Upper lobe of right lung (tissue), 1 donor: ENCODE measurements at regions not wholly inside any gene's neighbourhood (a gene's known extent, or its start where the extent isn't known, plus 50 kb on each side); places are given as distances from the start of the nearest gene placed in this dataset.

Experiments used
- ATAC-seq: fragments of 200-7000 bp; cut with Tn5 transposase; one replicate; pipeline ENCODE4 v1.9.1; 2020; ENCODE audit warnings: mild to moderate bottlenecking, moderate library complexity
- DNase-seq: peaks from one replicate; pipeline ENCODE4 v3.0.0-alpha.2; 2020
- H3K27ac ChIP-seq: fragments of 200-600 bp; one replicate; pipeline ENCODE4 v1.8.0; 2022
- H3K27me3 ChIP-seq: fragments of 200-600 bp; one replicate; pipeline ENCODE4 v1.8.0; 2022; ENCODE audit warnings: mild to moderate bottlenecking
- H3K36me3 ChIP-seq: fragments of 200-600 bp; one replicate; pipeline ENCODE4 v1.8.0; 2022
- H3K4me1 ChIP-seq: fragments of 200-600 bp; one replicate; pipeline ENCODE4 v1.8.0; 2022
- H3K4me3 ChIP-seq: fragments of 200-600 bp; one replicate; pipeline ENCODE4 v1.8.0; 2022; ENCODE audit warnings: mild to moderate bottlenecking
- H3K9me3 ChIP-seq: fragments of 200-600 bp; one replicate; pipeline ENCODE4 v1.8.0; 2022
- intact Hi-C: fragments of 100-400 bp; cut with DNase I; formaldehyde crosslinking; loops from one replicate; pipeline ENCODE4 v1.11.0; 2022
- TF ChIP-seq, protein P1 (sequence below): fragments of 200-600 bp; IDR thresholded peaks from one replicate; pipeline ENCODE4 v1.8.0; 2022; ENCODE audit warnings: antibody characterized with exemption
- donor health status: DM: no; HTN: yes; CAD: no; lungs with severe emphysema.

DNA sequence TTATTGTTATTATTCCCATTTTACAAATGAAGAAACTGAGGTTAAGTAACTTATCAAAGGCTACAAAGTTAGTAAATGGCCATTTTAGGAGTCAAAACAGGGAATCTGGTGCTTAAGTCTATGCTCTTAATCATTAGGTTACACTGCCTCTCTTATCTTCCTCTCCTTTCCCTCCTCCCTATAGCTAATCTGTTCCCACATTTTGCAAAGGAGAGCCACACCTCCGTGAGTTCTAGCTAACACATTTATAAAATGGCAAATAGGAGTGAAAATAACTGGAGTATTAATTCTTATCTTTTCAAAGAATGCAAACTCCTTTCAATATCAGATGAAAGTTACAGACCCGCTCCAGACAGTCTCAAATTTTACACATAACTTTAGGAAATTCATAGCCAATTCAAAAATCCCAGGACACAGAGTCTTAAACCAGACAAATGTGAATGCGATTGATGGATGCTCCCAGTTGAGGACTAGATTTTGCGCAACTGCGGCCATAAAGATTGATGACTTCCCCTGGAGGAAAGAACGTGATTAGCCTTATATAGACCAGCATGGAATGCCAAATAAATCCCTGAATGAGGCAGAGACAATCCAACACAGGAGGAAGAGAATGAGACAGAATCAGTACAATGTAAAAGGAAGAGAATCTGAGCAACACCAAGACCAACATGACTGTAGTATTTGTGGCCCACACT is 225.0 kb upstream of the ARID2 start:
- no peak for ATAC-seq
- H3K9me3 ChIP-seq, result no peaks in the 10 kb centered on the region
- H3K27ac ChIP-seq, result no peak overlapping the region
- TF ChIP-seq, protein P1, sequence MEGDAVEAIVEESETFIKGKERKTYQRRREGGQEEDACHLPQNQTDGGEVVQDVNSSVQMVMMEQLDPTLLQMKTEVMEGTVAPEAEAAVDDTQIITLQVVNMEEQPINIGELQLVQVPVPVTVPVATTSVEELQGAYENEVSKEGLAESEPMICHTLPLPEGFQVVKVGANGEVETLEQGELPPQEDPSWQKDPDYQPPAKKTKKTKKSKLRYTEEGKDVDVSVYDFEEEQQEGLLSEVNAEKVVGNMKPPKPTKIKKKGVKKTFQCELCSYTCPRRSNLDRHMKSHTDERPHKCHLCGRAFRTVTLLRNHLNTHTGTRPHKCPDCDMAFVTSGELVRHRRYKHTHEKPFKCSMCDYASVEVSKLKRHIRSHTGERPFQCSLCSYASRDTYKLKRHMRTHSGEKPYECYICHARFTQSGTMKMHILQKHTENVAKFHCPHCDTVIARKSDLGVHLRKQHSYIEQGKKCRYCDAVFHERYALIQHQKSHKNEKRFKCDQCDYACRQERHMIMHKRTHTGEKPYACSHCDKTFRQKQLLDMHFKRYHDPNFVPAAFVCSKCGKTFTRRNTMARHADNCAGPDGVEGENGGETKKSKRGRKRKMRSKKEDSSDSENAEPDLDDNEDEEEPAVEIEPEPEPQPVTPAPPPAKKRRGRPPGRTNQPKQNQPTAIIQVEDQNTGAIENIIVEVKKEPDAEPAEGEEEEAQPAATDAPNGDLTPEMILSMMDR, result no peak
- DNase-seq, result no peak
- H3K4me3 ChIP-seq, result no peak overlapping the region
- intact Hi-C loops, result no loop called here
- no peaks in the 10 kb centered on the region for H3K4me1 ChIP-seq
- no peaks in the 10 kb centered on the region for H3K36me3 ChIP-seq
- H3K27me3 ChIP-seq, result no peaks in the 10 kb centered on the region

DNA sequence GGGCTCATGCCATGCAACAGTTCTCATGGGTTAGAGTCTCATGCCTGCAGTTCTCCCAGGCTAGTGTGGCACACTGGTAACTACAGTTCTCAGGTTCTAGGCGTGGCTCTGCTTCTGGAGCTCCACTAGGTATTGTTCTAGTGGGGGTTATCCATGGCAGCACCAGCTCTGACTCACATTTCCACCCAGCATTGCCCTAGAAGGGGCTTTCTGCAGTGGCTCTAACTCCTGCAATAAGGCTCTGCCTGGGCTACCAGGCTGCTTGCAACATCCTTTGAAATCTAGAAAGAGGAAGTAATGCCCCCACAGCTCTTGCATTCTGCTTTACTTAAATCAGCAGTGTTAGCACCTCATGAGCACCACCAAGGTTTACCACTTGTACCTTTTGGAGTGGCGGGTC is 220.3 kb upstream of the ARID2 start:
- intact Hi-C loops, result no loop called here
- ATAC-seq, result peak; percentile 57
- Histone ChIP-seq H3K27ac (no peak overlapping the region), H3K36me3 (no peaks in the 10 kb centered on the region), H3K4me3 (no peak overlapping the region), H3K4me1 (no peaks in the 10 kb centered on the region), H3K9me3 (no peaks in the 10 kb centered on the region), H3K27me3 (no peaks in the 10 kb centered on the region)
- no peak for DNase-seq
- TF ChIP-seq, protein P1, result no peak

DNA sequence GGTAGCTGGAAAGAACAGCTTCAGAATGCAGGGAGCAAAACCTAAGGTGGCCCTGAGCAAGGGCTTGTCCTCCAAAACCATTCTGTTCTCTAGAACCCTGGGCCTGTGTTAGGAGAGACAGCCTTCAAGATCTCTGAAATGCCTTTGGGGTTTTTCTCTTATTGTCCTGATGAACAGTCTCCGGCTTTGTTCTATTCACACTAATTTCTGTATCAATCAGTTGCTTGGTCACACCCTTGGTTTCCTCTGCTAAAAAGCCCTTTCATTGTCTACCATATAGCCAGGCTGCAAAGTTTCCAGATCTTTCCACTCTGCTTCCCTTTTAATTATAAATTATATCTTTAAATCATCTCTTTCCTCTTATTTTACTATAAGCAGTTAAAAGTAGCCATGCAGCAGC is 219.9 kb upstream of the ARID2 start:
- ATAC-seq (no peak), DNase-seq (no peak)
- TF ChIP-seq, protein P1, result no peak
- Histone ChIP-seq H3K9me3 (no peaks in the 10 kb centered on the region), H3K4me1 (no peaks in the 10 kb centered on the region), H3K4me3 (no peak overlapping the region), H3K36me3 (no peaks in the 10 kb centered on the region), H3K27me3 (no peaks in the 10 kb centered on the region), H3K27ac (no peak overlapping the region)
- intact Hi-C loops, result no loop called here

GRCh38 chr12:45517381-45517780 is 212.1 kb upstream of the ARID2 start:
- Histone ChIP-seq H3K27me3 (no peaks in the 10 kb centered on the region), H3K36me3 (no peaks in the 10 kb centered on the region), H3K27ac (no peak overlapping the region), H3K4me3 (no peak overlapping the region), H3K4me1 (no peaks in the 10 kb centered on the region), H3K9me3 (no peaks in the 10 kb centered on the region)
- DNase-seq (no peak), ATAC-seq (no peak)
- TF ChIP-seq, protein P1, result no peak
- intact Hi-C loops, result no loop called here

- no peaks in the 10 kb centered on the region for H3K4me1 ChIP-seq
- H3K9me3 ChIP-seq, result no peaks in the 10 kb centered on the region
- ATAC-seq (no peak), DNase-seq (no peak)
- no peak overlapping the region for H3K4me3 ChIP-seq
- TF ChIP-seq, protein P1, result no peak
- H3K36me3 ChIP-seq, result no peaks in the 10 kb centered on the region
- no peak overlapping the region for H3K27ac ChIP-seq
- intact Hi-C loops, result no loop called here
- no peaks in the 10 kb centered on the region for H3K27me3 ChIP-seq
Observed at GRCh38 chr12:45518291-45519235, 210.9 kb upstream of the ARID2 start.
